DND-41 (cell line): ENCODE measurements at regions not wholly inside any gene's neighbourhood (a gene's known extent, or its start where the extent isn't known, plus 50 kb on each side); places are given as distances from the start of the nearest gene placed in this dataset.

ENCODE experiments used
- CTCF ChIP-seq: IDR thresholded peaks from 2 replicates; pipeline ENCODE4 v1.5.1; 2012; ENCODE audit warnings: borderline replicate concordance, low read length, moderate library complexity, mild to moderate bottlenecking; ENCODE audit not compliant: poor library complexity, severe bottlenecking; ENCODE audit errors: extremely low read depth
- EZH2 ChIP-seq: IDR thresholded peaks from 3 replicates; pipeline ENCODE4 v1.6.1; 2012; ENCODE audit warnings: borderline replicate concordance, low read depth, mild to moderate bottlenecking, moderate library complexity, low read length, inconsistent platforms; ENCODE audit not compliant: severe bottlenecking

GRCh38 chr1:81391125-81391828 is 409.5 kb upstream of the ADGRL2 start:
- TF ChIP-seq EZH2 (no peak), CTCF (no peak)
